ENCODE measurements at regions not wholly inside any gene's neighbourhood (a gene's known extent, or its start where the extent isn't known, plus 50 kb on each side); places are given as distances from the start of the nearest gene placed in this dataset.

DNA sequence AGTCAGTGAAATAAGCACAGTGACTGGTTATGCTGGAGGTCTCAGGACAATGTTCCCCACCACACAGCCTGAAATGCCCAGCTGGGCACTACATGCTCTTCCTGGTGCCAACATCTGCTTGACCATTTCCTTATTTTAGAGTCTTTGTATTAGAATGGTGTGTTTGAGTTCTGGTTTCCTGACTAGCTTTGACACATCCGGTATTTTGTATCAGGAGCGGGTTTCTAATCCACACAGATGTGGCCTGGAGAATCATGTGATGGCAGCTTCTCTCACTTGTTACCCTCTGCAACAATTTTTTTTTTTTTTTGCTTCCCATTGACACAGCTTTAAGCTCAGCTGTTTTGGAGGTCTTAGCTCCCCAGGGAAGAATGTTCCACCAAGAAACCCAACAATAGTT, 164.5 kb upstream of the CST7 start:
- H3K4me3 ChIP-seq (ENCODE audit: insufficient read depth, low read depth, low read length) = no peak overlapping the region
- no peaks in the 10 kb centered on the region for H3K36me3 ChIP-seq (replicated peaks; ENCODE audit: control insufficient read depth, insufficient read depth, low read length)
- no peaks in the 10 kb centered on the region for H3K27me3 ChIP-seq (ENCODE audit: control insufficient read depth, insufficient read depth, low read length)
- DNase-seq = no peak

DNA sequence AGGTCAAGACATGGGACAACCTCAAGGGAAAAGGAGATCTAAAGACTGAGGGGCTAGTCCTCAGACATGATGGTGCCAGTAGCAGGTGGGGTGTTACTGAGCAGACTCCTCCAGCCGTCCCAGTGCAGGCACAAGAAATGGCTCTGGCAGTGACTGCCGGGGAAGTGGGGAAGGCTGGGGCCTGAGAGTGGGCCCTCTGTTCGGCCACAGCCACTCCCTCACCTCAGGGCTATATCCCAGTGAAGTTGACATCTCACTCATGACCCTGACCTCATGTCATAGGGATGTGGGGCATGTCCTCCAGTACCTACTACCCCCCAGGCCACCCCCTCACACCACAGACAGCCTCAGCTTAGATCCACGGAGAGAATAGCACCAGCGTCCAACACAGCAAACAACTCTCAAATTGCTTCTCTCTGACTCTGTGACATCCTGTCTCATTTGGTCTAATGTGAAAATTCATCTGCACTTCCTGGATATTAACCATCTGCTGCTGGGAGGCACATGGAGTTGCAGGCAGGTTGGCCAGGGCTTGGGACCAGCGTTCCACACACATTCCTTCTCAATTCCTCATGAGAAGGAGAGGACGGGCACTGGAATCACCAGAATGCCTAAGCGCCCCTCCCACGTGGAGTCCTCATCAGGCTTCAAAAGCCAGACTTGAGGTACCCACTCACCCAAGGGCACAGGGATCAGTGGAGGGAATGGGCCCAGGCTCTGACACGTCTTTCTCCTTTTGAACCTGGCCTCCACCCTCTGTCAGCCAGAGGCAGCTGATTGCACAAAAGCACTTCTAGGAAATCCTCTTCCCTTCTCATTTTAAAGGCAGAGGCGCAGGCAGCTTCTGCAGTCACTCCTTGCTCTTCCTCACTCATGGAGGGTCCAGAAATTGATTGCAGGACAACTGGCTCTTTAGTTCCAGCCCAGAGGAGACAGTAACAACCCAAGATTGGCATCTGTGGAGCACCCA, 163.6 kb upstream of the CST7 start:
- no peak for DNase-seq
- Histone ChIP-seq H3K27me3 (ENCODE audit: control insufficient read depth, insufficient read depth, low read length) (no peaks in the 10 kb centered on the region), H3K36me3 (replicated peaks; ENCODE audit: control insufficient read depth, insufficient read depth, low read length) (no peaks in the 10 kb centered on the region), H3K4me3 (ENCODE audit: insufficient read depth, low read depth, low read length) (no peak overlapping the region)

DNA sequence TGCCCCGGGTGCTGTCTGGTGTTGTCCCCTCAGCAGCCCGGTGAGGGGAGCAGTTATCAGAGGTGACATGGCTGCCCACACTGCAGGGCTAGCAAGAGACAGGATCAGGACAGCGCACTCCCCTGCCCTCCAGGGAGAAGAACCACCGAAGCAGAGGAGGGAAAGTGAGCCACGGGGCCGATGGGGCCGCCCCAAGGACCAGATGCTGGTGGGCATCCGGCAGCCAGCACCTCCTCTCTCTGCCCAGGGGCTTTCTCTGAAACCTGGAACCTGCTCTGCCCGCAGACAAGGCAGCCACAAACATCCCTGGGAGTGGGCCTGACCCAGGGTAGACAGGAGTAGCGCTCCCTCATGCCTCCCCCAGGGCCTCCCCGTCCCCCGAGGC, 163.0 kb upstream of the CST7 start:
- H3K4me3 ChIP-seq (ENCODE audit: insufficient read depth, low read depth, low read length) = no peak overlapping the region
- DNase-seq = no peak
- H3K36me3 ChIP-seq (replicated peaks; ENCODE audit: control insufficient read depth, insufficient read depth, low read length) = no peaks in the 10 kb centered on the region
- no peaks in the 10 kb centered on the region for H3K27me3 ChIP-seq (ENCODE audit: control insufficient read depth, insufficient read depth, low read length)

DNA sequence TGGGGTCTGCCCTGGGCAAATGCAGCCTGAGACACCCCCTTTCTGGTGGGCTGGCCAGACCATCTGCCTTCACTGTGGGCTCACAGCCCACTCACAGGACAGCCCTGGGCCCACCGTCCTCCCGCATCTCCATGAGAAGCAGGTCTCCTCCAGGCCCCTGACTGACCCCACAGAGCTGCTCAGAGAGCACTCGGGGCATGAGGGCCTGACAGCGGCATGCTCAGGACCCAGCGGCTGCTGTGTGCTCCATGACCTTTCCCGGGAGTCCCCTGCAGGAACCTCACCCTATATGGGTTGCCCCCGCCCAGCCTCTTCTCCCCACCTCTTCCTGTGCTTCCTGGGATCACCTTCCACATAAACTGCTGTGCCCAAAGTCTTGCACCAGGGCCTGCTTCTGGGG, 162.4 kb upstream of the CST7 start:
- Histone ChIP-seq H3K4me3 (ENCODE audit: insufficient read depth, low read depth, low read length) (no peak overlapping the region), H3K36me3 (replicated peaks; ENCODE audit: control insufficient read depth, insufficient read depth, low read length) (no peaks in the 10 kb centered on the region), H3K27me3 (ENCODE audit: control insufficient read depth, insufficient read depth, low read length) (no peaks in the 10 kb centered on the region)
- DNase-seq = no peak

DNA sequence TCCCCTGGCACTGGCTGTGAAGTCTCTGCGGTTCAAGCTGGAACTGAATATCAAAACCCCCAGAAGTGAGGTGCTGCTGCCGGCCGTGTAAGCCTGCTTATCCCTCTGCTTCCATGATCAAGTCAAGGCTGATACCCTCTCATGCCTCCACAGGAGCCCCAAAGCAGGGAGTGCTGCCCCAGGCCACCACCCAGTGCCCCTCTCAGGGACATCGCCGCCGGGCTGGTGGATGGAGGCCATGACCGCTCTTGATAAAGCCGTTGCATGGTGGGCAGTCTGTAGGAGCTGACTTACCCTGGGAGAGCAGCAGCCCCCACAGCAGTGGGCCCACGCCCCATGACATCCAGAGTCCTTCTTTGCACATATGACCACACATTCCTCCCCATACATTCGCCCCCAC, 162.0 kb upstream of the CST7 start:
- DNase-seq = no peak
- Histone ChIP-seq H3K4me3 (ENCODE audit: insufficient read depth, low read depth, low read length) (no peak overlapping the region), H3K36me3 (replicated peaks; ENCODE audit: control insufficient read depth, insufficient read depth, low read length) (no peaks in the 10 kb centered on the region), H3K27me3 (ENCODE audit: control insufficient read depth, insufficient read depth, low read length) (no peaks in the 10 kb centered on the region)

DNA sequence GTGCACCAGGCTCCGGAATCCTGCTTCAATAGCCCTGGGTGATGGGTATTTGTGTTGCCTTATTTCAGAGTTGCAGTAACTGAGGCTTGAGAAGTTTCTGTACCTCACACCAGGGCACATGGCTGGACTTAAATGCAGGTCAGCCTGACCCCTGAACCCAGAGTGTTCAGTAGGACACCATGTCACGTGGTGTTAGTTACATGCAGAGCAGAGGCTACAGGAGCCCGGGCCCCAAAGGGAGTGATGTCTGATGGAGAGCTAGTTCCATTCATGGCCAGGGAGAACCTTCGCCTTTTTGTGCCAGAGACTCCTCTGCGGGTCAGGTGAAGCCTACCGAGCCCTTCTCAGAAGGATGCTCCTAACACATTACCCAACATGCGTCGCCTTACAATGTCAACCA, 161.4 kb upstream of the CST7 start:
- no peak for DNase-seq
- H3K4me3 ChIP-seq (ENCODE audit: insufficient read depth, low read depth, low read length) = no peak overlapping the region
- H3K36me3 ChIP-seq (replicated peaks; ENCODE audit: control insufficient read depth, insufficient read depth, low read length) = no peaks in the 10 kb centered on the region
- no peaks in the 10 kb centered on the region for H3K27me3 ChIP-seq (ENCODE audit: control insufficient read depth, insufficient read depth, low read length)

DNA sequence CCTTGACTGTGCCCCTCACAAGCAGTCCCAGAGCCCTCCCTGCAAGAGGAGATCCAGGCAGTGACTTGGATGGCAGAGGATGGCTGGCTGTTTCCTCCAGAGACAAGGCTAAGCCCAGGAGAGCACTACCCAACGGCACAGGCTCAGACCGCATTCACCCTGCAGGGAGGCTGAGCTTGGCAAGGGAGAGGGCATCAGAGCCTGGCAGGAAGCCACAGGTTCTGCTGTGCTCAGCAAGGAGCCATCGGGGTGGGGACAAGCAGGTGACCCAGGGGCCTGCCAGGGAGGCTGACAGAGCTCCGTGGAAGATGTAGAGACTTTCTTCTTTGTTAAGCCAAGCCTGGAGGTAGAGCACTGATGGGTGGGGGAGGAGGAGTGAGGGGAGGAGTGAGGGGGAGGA, 159.2 kb upstream of the CST7 start:
- H3K4me3 ChIP-seq (ENCODE audit: insufficient read depth, low read depth, low read length) = no peak overlapping the region
- H3K36me3 ChIP-seq (replicated peaks; ENCODE audit: control insufficient read depth, insufficient read depth, low read length) = no peaks in the 10 kb centered on the region
- DNase-seq = no peak
- no peaks in the 10 kb centered on the region for H3K27me3 ChIP-seq (ENCODE audit: control insufficient read depth, insufficient read depth, low read length)

DNA sequence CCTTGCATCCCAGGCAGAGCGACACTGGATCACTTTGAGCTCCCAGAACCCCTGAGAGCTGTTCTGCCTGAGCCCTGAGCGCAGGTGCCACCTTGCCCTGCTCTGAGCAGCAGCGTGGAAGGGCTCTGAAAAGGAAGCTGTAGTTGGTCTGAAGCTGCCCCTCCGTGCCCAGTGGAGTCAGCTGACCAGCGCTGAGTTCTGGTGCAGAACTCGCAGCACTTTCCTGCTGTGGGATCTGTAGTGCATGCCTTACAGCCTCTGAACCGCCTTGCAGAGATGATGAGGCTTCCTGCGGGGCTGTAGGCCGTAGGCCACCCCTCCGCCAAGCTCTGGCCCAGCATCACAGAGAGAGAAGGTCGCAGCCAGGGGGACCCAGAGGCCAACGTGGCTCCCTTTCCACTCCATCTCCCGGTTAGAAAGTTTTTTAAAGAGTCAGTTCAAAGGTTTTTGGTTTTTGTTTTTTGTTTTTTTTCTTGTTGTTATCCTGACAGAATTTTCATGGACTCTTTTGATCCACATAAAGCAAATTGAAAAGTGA, 158.3 kb upstream of the CST7 start:
- no peaks in the 10 kb centered on the region for H3K36me3 ChIP-seq (replicated peaks; ENCODE audit: control insufficient read depth, insufficient read depth, low read length)
- H3K4me3 ChIP-seq (ENCODE audit: insufficient read depth, low read depth, low read length) = no peak overlapping the region
- peak; percentile 73 for DNase-seq
- H3K27me3 ChIP-seq (ENCODE audit: control insufficient read depth, insufficient read depth, low read length) = no peaks in the 10 kb centered on the region

DNA sequence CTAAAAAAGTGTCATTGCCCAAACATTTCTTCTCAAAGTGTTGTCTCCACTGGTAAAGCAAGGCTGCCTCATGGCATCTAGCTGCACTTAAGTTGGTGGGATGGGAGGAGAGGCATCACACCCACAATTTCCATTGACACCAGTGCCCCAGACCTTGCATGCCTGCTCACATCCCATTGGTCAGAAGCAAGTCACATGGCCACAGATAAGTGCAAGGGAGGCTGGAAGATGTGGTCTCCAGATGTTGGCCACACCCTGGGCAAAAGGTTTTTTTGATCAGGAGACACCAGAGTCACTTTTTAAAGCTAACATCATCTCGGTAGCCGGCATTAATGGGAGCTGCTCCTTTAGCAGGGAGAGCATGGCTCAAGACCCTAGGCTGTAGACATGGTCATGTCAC, 157.1 kb upstream of the CST7 start:
- Histone ChIP-seq H3K4me3 (ENCODE audit: insufficient read depth, low read depth, low read length) (no peak overlapping the region), H3K27me3 (ENCODE audit: control insufficient read depth, insufficient read depth, low read length) (no peaks in the 10 kb centered on the region), H3K36me3 (replicated peaks; ENCODE audit: control insufficient read depth, insufficient read depth, low read length) (no peaks in the 10 kb centered on the region)
- no peak for DNase-seq

DNA sequence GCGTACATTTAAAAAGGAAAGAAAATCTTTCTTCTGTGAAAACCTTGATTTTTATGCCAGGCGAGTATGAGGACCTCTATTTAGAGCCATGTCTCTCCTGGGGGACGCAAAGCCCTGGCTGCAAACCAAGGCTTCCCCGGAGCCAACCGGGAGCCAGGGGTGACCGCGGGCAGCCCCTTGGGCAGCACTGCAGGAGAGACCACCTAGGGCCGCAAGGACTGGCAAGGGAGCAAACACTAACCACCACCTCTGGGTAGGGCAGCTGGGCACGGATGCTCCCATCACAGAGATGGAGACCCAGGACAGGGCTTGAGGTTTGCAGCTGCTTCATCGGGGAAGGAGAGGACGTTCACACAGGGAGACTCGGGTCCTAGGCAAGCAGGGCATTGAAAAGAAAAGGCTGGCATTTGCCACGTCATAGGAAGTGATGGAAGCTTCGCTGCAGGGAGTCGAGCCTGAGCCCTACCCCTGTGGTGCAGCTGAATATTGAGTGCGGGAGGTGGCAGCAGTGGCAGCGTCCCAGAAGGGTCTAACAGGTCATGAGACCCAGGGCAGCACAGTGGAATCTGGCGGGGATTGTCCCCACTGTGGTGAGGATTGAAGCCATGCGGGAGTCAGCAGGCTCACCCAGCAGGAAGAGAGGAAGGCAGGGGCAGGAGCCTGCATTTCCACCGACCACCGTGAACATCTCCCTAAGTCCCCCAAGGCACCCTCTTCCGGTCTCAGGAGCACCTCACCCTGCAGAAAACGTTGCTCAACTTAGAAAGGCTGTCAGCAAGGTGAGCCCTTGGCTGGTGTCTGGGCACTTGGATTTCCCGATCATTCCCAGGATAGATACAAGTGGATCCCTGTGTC, 156.2 kb upstream of the CST7 start:
- DNase-seq = no peak
- H3K4me3 ChIP-seq (ENCODE audit: insufficient read depth, low read depth, low read length) = no peak overlapping the region
- H3K36me3 ChIP-seq (replicated peaks; ENCODE audit: control insufficient read depth, insufficient read depth, low read length) = no peaks in the 10 kb centered on the region
- H3K27me3 ChIP-seq (ENCODE audit: control insufficient read depth, insufficient read depth, low read length) = no peaks in the 10 kb centered on the region

DNA sequence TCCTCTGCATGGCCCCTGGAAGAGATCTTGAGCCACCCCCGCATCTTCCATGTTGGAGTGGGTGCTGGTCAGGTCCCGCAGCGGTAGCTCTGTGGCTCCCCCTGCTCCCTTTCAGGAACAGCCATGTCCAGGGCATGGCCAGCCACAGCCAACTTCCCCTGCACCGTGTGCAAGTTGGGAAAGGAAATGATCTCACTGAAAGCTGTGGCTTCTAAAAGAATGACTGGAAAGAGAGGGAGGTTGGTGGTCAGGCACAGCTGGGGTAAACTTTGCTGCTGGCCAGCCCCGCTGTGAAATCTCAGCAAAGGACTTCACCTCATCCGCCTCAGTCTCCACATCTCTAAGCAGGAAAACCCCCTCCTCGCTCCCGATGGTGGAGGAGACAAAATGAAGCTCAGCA, 153.6 kb upstream of the CST7 start:
- Histone ChIP-seq H3K36me3 (replicated peaks; ENCODE audit: control insufficient read depth, insufficient read depth, low read length) (no peaks in the 10 kb centered on the region), H3K4me3 (ENCODE audit: insufficient read depth, low read depth, low read length) (no peak overlapping the region), H3K27me3 (ENCODE audit: control insufficient read depth, insufficient read depth, low read length) (no peaks in the 10 kb centered on the region)
- no peak for DNase-seq

DNA sequence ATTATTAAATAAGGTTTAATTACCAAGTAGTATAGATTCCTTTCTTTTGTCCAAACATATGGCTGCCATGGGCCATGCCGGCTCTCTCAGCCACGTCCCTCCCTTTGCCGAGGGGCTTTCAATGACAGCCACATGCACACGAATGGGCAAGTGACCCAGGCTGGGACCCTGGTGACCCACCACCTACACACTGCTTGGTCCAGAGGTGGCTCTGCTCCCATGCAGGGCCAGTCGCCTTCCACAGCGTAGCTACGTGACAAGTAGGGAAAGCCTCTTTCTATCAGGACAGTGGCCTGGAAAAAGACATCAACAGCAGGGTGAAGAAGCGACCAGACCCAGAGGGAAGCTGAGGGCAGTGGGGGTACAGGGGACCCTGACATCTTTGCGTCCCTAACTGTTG, 152.8 kb upstream of the CST7 start:
- no peaks in the 10 kb centered on the region for H3K27me3 ChIP-seq (ENCODE audit: control insufficient read depth, insufficient read depth, low read length)
- no peak overlapping the region for H3K4me3 ChIP-seq (ENCODE audit: insufficient read depth, low read depth, low read length)
- H3K36me3 ChIP-seq (replicated peaks; ENCODE audit: control insufficient read depth, insufficient read depth, low read length) = no peaks in the 10 kb centered on the region
- no peak for DNase-seq

DNA sequence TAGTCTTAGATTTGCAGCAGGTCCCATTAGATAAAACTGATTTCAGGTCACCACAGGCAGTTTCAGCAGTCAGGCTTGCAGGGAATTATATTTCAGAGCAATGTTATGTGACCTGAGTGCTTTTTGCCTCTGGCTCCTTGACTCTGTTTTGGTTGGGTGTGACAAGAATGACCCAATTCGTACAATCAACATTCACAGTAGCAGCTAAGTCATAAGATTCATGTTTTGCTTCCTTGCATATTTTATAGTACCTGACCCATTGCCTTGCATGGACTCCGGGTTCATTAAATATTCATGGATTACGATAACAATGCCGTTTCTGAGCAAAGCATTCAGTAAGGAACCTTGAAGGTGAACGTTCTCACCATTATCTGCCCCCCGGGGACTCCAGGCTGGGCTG, 152.0 kb upstream of the CST7 start:
- H3K36me3 ChIP-seq (replicated peaks; ENCODE audit: control insufficient read depth, insufficient read depth, low read length) = no peaks in the 10 kb centered on the region
- no peaks in the 10 kb centered on the region for H3K27me3 ChIP-seq (ENCODE audit: control insufficient read depth, insufficient read depth, low read length)
- no peak overlapping the region for H3K4me3 ChIP-seq (ENCODE audit: insufficient read depth, low read depth, low read length)
- no peak for DNase-seq

DNA sequence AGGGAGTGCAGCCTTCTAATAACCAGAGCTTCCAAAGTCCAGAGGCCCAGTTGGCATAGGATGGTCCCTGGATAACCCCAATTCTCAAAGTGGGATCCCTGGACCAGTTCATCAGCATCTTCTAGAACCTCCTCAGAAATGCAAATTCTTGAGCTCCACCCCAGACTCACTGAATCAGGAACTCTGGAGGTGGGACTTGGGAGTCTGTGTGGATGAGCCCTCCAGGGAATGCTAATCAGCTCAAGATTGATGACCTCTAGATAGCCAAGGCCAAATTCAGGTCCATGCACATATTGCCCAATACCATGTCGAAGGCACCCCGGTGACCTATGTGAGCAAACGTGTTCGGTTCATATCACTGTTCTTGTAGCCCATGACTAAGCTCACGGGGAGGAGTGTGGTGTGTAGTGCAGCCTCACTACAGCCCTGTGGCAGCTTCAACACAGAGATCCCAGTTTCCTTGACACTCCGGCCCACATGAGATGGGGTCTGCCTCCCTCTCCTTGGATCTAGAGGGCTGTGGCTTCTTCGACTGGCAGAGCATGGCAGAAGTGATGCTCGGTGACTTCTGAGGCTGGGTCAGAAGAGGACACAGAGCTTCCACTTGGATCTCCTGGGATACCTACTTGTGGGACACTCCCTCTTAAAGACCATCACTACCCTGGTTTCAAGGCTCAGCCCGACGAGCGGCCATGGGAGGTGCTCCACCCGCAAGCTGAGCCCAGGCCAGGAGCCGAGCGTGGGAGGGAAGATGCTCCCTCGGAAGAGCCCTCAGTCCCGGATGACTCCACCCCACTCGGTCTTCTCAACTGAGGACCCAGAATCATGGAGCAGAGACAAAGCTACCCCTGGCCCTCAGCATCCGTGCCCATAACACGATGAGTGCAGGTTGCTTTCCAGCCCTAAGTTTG, 151.1 kb upstream of the CST7 start:
- Histone ChIP-seq H3K27me3 (ENCODE audit: control insufficient read depth, insufficient read depth, low read length) (no peaks in the 10 kb centered on the region), H3K4me3 (ENCODE audit: insufficient read depth, low read depth, low read length) (no peak overlapping the region), H3K36me3 (replicated peaks; ENCODE audit: control insufficient read depth, insufficient read depth, low read length) (no peaks in the 10 kb centered on the region)
- DNase-seq = peak; percentile 30
